IMR-90 (cell line): ENCODE measurements at regions not wholly inside any gene's neighbourhood (a gene's known extent, or its start where the extent isn't known, plus 50 kb on each side); places are given as distances from the start of the nearest gene placed in this dataset.
A peak's percentile ranks its signal among the peaks of the same experiment; 100 is the strongest.

ENCODE experiments used
- ATAC-seq: fragments of 200-7000 bp; cut with Tn5 transposase; 2 replicates; pipeline ENCODE4 v1.9.1; 2020; ENCODE audit warnings: low read depth, mild to moderate bottlenecking, moderate library complexity
- BruUV-seq: library from RNA; stranded (reverse); fragments of 400-500 nt; replicated peaks from 2 replicates; lab custom pipeline; 2021; lab: Mats Ljungman, UMichigan
- CTCF ChIA-PET: fragments of 300-600 bp; formaldehyde crosslinking; extraction: SDS; loops from one replicate; lab custom pipeline; 2021; ENCODE audit warnings: antibody characterized with exemption; lab: Yijun Ruan, JAX
- POLR2A ChIA-PET: fragments of 300-600 bp; sonication (Branson Sonifier 250); formaldehyde crosslinking; loops from one replicate; lab custom pipeline; 2022; ENCODE audit warnings: antibody characterized with exemption; ENCODE audit not compliant: unreplicated experiment; lab: Charles Lee
- DNase-seq: peaks from one replicate; pipeline ENCODE4 v3.0.0; 2013
- H2AFZ ChIP-seq: replicated peaks from 2 replicates; pipeline ENCODE3; 2013; ENCODE audit warnings: low read length, mild to moderate bottlenecking; ENCODE audit not compliant: poor library complexity
- H2AK5ac ChIP-seq: 2 replicates; pipeline ENCODE4 v1.6.1; 2013; ENCODE audit warnings: low read depth, low read length, inconsistent platforms
- H2AK9ac ChIP-seq: replicated peaks from 2 replicates; pipeline ENCODE3; 2013; ENCODE audit warnings: mild to moderate bottlenecking, low read depth, low read length, moderate library complexity; ENCODE audit not compliant: poor library complexity
- H2BK120ac ChIP-seq: 2 replicates; pipeline ENCODE4 v1.6.1; 2013; ENCODE audit warnings: low read depth, low read length, inconsistent platforms
- H2BK15ac ChIP-seq: 3 replicates; pipeline ENCODE4 v1.6.1; 2013; ENCODE audit warnings: low read depth, low read length, inconsistent platforms
- H2BK20ac ChIP-seq: 2 replicates; pipeline ENCODE4 v1.6.1; 2013; ENCODE audit warnings: low read depth, mild to moderate bottlenecking, inconsistent platforms, low read length, moderate library complexity
- H2BK5ac ChIP-seq: 2 replicates; pipeline ENCODE4 v1.6.1; 2013; ENCODE audit warnings: mild to moderate bottlenecking, low read depth, low read length, inconsistent platforms; ENCODE audit not compliant: poor library complexity, severe bottlenecking
- H3K14ac ChIP-seq: replicated peaks from 2 replicates; pipeline ENCODE4 v1.6.1; 2013; ENCODE audit warnings: low read depth, low read length, inconsistent platforms
- H3K18ac ChIP-seq: 2 replicates; pipeline ENCODE4 v1.6.1; 2013; ENCODE audit warnings: low read depth, low read length, control low read depth
- H3K23ac ChIP-seq: 2 replicates; pipeline ENCODE4 v1.6.1; 2013; ENCODE audit warnings: low read depth, low read length, inconsistent platforms
- H3K27ac ChIP-seq: 2 replicates; pipeline ENCODE4 v1.5.1; 2013; ENCODE audit warnings: mild to moderate bottlenecking, control low read depth, low read length; ENCODE audit not compliant: insufficient read depth
- H3K27me3 ChIP-seq: 2 replicates; pipeline ENCODE4 v1.6.1; 2013; ENCODE audit warnings: low read length; ENCODE audit not compliant: control insufficient read depth, insufficient read depth
- H3K36me3 ChIP-seq: 2 replicates; pipeline ENCODE4 v1.6.1; 2013; ENCODE audit warnings: low read length, mixed read lengths; ENCODE audit not compliant: control insufficient read depth, insufficient read depth
- H3K4ac ChIP-seq: 2 replicates; pipeline ENCODE4 v1.6.1; 2013; ENCODE audit warnings: low read depth, low read length, inconsistent platforms
- H3K4me1 ChIP-seq: 2 replicates; pipeline ENCODE4 v1.6.1; 2013; ENCODE audit warnings: low read length, mixed read lengths; ENCODE audit not compliant: control insufficient read depth, insufficient read depth
- H3K4me2 ChIP-seq: 2 replicates; pipeline ENCODE4 v1.6.1; 2013; ENCODE audit warnings: low read depth, mild to moderate bottlenecking, control low read depth, low read length, moderate library complexity
- H3K4me3 ChIP-seq: 2 replicates; pipeline ENCODE4 v1.5.1; 2013; ENCODE audit warnings: low read depth, mild to moderate bottlenecking, control low read depth, low read length, moderate library complexity; ENCODE audit not compliant: insufficient read depth
- H3K56ac ChIP-seq: 2 replicates; pipeline ENCODE4 v1.6.1; 2013; ENCODE audit warnings: low read length, inconsistent platforms; ENCODE audit not compliant: insufficient read depth; ENCODE audit errors: extremely low read depth
- H3K79me1 ChIP-seq, 2 experiments: 2 replicates each; pipeline ENCODE4 v1.6.1; 2013; ENCODE audit warnings: low read length in 2 of 2, inconsistent platforms in 1 of 2, low read depth in 1 of 2
- H3K9ac ChIP-seq: 2 replicates; pipeline ENCODE4 v1.6.1; 2013; ENCODE audit warnings: low read depth, low read length, control low read depth
- H3K9me1 ChIP-seq: 2 replicates; pipeline ENCODE4 v1.6.1; 2013; ENCODE audit warnings: low read length, inconsistent platforms; ENCODE audit not compliant: insufficient read depth
- H3K9me3 ChIP-seq: 2 replicates; pipeline ENCODE4 v1.6.1; 2013; ENCODE audit warnings: low read length; ENCODE audit not compliant: control insufficient read depth, insufficient read depth
- H4K20me1 ChIP-seq: 2 replicates; pipeline ENCODE4 v1.6.1; 2013; ENCODE audit warnings: low read length, inconsistent platforms; ENCODE audit not compliant: insufficient read depth
- H4K5ac ChIP-seq: 2 replicates; pipeline ENCODE4 v1.6.1; 2013; ENCODE audit warnings: mild to moderate bottlenecking, low read depth, low read length, control low read depth
- H4K8ac ChIP-seq, 2 experiments: 2 replicates each; pipeline ENCODE4 v1.6.1; 2013; ENCODE audit warnings: low read depth in 2 of 2, low read length in 2 of 2, control low read depth in 1 of 2, inconsistent platforms in 1 of 2
- H4K91ac ChIP-seq: 2 replicates; pipeline ENCODE4 v1.6.1; 2013; ENCODE audit warnings: low read depth, low read length, inconsistent platforms; ENCODE audit not compliant: insufficient read depth
- BHLHE40 ChIP-seq: fragments of 150-350 bp; IDR thresholded peaks from 2 replicates; pipeline ENCODE4 v1.6.1; 2016; ENCODE audit warnings: mild to moderate bottlenecking, low read depth, low read length
- MAFK ChIP-seq: IDR thresholded peaks from 2 replicates; pipeline ENCODE4 v1.6.1; 2012; ENCODE audit warnings: low read depth, low read length, improper control_type of control experiment
- MXI1 ChIP-seq: IDR thresholded peaks from 2 replicates; pipeline ENCODE4 v1.6.1; 2012; ENCODE audit warnings: low read depth, mild to moderate bottlenecking, low read length, moderate library complexity, borderline replicate concordance
- WGBS, 2 experiments: methylation state at CpG; one replicate each; pipeline versions ENCODE4 v1.1.5 to v1.1.7; 2013; ENCODE audit warnings: missing lambda C conversion rate in 2 of 2; ENCODE audit not compliant: insufficient read length in 1 of 2; ENCODE audit errors: extremely low coverage in 2 of 2; 5-methylcytosine and 5-hydroxymethylcytosine counted together
- dilution Hi-C: fragments of 300-500 bp; cut with HindIII; formaldehyde crosslinking; loops from one replicate; pipeline ENCODE4 v1.14.3; 2018; ENCODE audit warnings: low sequenced_read_pairs; ENCODE audit not compliant: unreplicated experiment
- in situ Hi-C: fragments of 300-500 bp; cut with MboI; formaldehyde crosslinking; loops from 3 replicates; pipeline ENCODE4 v1.14.3; 2019; ENCODE audit warnings: low sequenced_read_pairs, inconsistent platforms, mixed read lengths
- intact Hi-C: fragments of 100-400 bp; cut with micrococcal nuclease; formaldehyde crosslinking; loops from 2 replicates; pipeline ENCODE4 v1.10.0; 2022

DNA sequence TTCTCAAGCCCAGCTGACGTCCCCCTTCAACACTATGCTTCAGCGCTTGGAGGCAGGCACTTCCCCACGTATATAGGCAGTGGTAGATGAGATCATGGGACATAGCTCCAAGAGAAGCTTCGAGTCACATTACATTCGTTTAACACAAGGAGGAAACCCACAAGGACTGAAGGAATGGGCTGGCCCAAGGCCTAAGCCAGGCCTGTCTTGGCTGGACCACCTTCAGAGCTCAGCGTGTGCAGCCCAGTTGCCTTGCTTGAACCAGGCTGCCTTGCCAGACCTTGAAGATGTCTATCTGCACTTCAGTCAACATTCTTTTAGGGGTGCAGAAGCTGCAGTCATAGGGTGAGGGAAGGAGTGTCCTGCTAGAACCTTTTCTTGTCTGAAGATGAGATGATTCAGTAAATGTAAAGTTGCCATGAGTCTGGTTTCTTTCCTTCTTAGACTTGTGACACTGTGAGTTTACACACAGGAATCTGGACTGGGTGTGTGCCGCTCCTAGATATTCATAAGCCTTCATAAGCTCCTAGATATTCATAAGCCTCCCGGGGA, 144.1 kb upstream of the RBPJ start:
- in situ Hi-C loops (loop anchor here (10.0 to 25.0 kb wide), 2 partner anchors 148 to 836 kb away; partner anchors contain the start of gene RBPJ), dilution Hi-C loops (no loop called here), intact Hi-C loops (loop anchor here (1.0 kb wide), 1 partner anchor 146 kb away; no protein-coding TSS in a partner anchor)
- peaks cover 26% of the 10 kb centered on the region for H3K9me1 ChIP-seq
- H2AK9ac ChIP-seq = peak overlapping the region; percentile 57
- H3K4me1 ChIP-seq = peaks cover 27% of the 10 kb centered on the region
- H4K20me1 ChIP-seq = no peaks in the 10 kb centered on the region
- no peak overlapping the region for H3K9ac ChIP-seq
- peak overlapping the region; percentile 30 to 79; a peak in 3 of 4 replicates for H4K8ac ChIP-seq
- H3K27ac ChIP-seq = peak overlapping the region; percentile 8
- peaks cover 0 to 3% of the 10 kb centered on the region in 2 experiments; a peak in 1 of 4 replicates for H3K79me1 ChIP-seq
- peak overlapping the region; percentile 73 for H4K5ac ChIP-seq
- no peaks in the 10 kb centered on the region for H3K27me3 ChIP-seq
- peak overlapping the region; percentile 76 for H2AFZ ChIP-seq
- no CpG with 5 or more reads among the region's 8 CpGs for WGBS, 2 experiments
- H3K18ac ChIP-seq = peak overlapping the region; percentile 78
- H3K23ac ChIP-seq = peak overlapping the region; percentile 79
- no peaks in the 10 kb centered on the region for H3K9me3 ChIP-seq
- TF ChIP-seq BHLHE40 (no peak), MAFK (no peak), MXI1 (no peak)
- ChIA-PET POLR2A (interaction anchor here (0.5 kb wide), 1 partner anchor 142 kb away, joined by 11 read pairs; no protein-coding TSS in a partner anchor), CTCF (interaction anchor here (2.1 kb wide), 1 partner anchor 154 kb away, joined by 4 read pairs; no protein-coding TSS in a partner anchor)
- BruUV-seq = no TSS peak
- no peak overlapping the region for H3K4me3 ChIP-seq
- H2BK15ac ChIP-seq = peak overlapping the region; percentile 22; the same call in 2 of the 3 replicates
- peak overlapping the region; percentile 77 for H2BK5ac ChIP-seq
- H3K14ac ChIP-seq = peak overlapping the region; percentile 86
- peak overlapping the region; percentile 89 for H3K4ac ChIP-seq
- peak overlapping the region; percentile 91 for H2BK20ac ChIP-seq
- H4K91ac ChIP-seq = peak overlapping the region; percentile 34
- peak overlapping the region; percentile 87 for H2BK120ac ChIP-seq
- ATAC-seq = no peak
- DNase-seq = peak; percentile 85
- H3K56ac ChIP-seq = peak overlapping the region; percentile 5; the same call in 1 of the 2 replicates
- no peaks in the 10 kb centered on the region for H3K36me3 ChIP-seq
- no peak overlapping the region for H3K4me2 ChIP-seq
- peak overlapping the region; percentile 93 for H2AK5ac ChIP-seq
